Tibial nerve (tissue), 4 donors: ENCODE measurements at regions not wholly inside any gene's neighbourhood (a gene's known extent, or its start where the extent isn't known, plus 50 kb on each side); places are given as distances from the start of the nearest gene placed in this dataset.

Source experiments
- DNase-seq, 2 donors: peaks; one replicate each; pipeline ENCODE4 v3.0.0-alpha.2; 2019; ENCODE audit warnings: low spot score in 2 of 2
- H3K27ac ChIP-seq, 4 donors: fragments of 200-600 bp; sonication (generic) in 3 of 4; one replicate each; pipeline ENCODE4 v1.5.1; 2017 to 2019; ENCODE audit warnings: mild to moderate bottlenecking in 1 of 4
- H3K27me3 ChIP-seq, 2 donors: fragments of 200-600 bp; sonication (generic) in 1 of 2; one replicate each; pipeline versions ENCODE4 v1.5.1 to v1.6.0; 2017 to 2019
- H3K36me3 ChIP-seq, 3 donors: fragments of 200-600 bp; sonication (generic); one replicate each; pipeline ENCODE4 v1.5.1; 2018 to 2019
- H3K4me1 ChIP-seq, 4 donors: fragments of 200-600 bp; sonication (generic) in 3 of 4; one replicate each; pipeline ENCODE4 v1.5.1; 2017 to 2019
- H3K4me3 ChIP-seq, 4 donors: fragments of 200-600 bp; sonication (generic) in 3 of 4; one replicate each; pipeline ENCODE4 v1.5.1; 2017 to 2019; ENCODE audit warnings: mild to moderate bottlenecking in 1 of 4, moderate library complexity in 1 of 4
- H3K9me3 ChIP-seq, 4 donors: fragments of 200-600 bp; sonication (generic) in 3 of 4; one replicate each; pipeline ENCODE4 v1.5.1; 2017 to 2019
- EP300 ChIP-seq, 2 donors: sonication (generic); formaldehyde crosslinking; IDR thresholded peaks; one replicate each; pipeline ENCODE4 v1.6.1; 2017; ENCODE audit warnings: antibody characterized with exemption in 2 of 2, mild to moderate bottlenecking in 1 of 2
- POLR2A ChIP-seq, 2 donors: fragments of 450-650 bp; IDR thresholded peaks; one replicate each; pipeline ENCODE4 v1.6.1; 2017; ENCODE audit warnings: antibody characterized with exemption in 2 of 2, mild to moderate bottlenecking in 2 of 2, moderate library complexity in 2 of 2
- WGBS, 2 donors: methylation state at CpG; one replicate each; pipeline ENCODE4 v1.1.5; 2018; 5-methylcytosine and 5-hydroxymethylcytosine counted together
- TF ChIP-seq, protein P1 (sequence below), 5 experiments: fragments of 200-600 bp in 3 of 5; fragments of 450-650 bp in 2 of 5; sonication (generic) in 3 of 5; IDR thresholded peaks; one replicate each; pipeline ENCODE4 v1.5.1; 2016 to 2019; ENCODE audit warnings: antibody characterized with exemption in 5 of 5, mild to moderate bottlenecking in 3 of 5, moderate library complexity in 2 of 5

DNA sequence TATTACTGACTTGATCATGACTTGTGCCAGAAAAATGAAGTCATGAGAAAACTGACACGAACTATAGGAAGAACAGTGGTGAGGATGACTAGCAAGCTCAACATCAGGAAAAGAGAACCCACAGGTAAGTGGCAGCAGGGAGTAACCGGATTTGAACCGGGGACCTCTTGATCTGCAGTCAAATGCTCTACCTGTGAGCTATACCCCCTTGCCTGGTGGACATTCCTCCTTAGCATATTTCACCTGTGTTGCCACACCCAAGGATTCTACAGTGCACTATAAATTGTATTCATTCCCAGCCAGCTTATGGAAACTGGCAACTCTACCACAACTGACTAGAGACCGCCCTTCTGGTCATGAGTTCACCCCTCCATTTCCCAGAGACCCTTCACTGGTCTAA lies 97.5 kb upstream of the ZNF746 start:
- Histone ChIP-seq H3K27ac (no peak overlapping the region), H3K4me3 (no peak overlapping the region), H3K9me3 (no peaks in the 10 kb centered on the region), H3K36me3 (peaks cover 0 to 86% (median 0%) of the 10 kb centered on the region in 3 donors), H3K4me1 (no peaks in the 10 kb centered on the region), H3K27me3 (no peaks in the 10 kb centered on the region)
- TF ChIP-seq, protein P1, sequence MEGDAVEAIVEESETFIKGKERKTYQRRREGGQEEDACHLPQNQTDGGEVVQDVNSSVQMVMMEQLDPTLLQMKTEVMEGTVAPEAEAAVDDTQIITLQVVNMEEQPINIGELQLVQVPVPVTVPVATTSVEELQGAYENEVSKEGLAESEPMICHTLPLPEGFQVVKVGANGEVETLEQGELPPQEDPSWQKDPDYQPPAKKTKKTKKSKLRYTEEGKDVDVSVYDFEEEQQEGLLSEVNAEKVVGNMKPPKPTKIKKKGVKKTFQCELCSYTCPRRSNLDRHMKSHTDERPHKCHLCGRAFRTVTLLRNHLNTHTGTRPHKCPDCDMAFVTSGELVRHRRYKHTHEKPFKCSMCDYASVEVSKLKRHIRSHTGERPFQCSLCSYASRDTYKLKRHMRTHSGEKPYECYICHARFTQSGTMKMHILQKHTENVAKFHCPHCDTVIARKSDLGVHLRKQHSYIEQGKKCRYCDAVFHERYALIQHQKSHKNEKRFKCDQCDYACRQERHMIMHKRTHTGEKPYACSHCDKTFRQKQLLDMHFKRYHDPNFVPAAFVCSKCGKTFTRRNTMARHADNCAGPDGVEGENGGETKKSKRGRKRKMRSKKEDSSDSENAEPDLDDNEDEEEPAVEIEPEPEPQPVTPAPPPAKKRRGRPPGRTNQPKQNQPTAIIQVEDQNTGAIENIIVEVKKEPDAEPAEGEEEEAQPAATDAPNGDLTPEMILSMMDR (IDR thresholded peaks at IDR 0.05), result no peak
- no peak for TF ChIP-seq POLR2A (IDR thresholded peaks at IDR 0.05)
- TF ChIP-seq EP300 (IDR thresholded peaks at IDR 0.05), result no peak
- DNase-seq, result no peak
- WGBS, 2 donors, result 94 to 99% methylated on average over 4 of the region's 4 CpGs

DNA sequence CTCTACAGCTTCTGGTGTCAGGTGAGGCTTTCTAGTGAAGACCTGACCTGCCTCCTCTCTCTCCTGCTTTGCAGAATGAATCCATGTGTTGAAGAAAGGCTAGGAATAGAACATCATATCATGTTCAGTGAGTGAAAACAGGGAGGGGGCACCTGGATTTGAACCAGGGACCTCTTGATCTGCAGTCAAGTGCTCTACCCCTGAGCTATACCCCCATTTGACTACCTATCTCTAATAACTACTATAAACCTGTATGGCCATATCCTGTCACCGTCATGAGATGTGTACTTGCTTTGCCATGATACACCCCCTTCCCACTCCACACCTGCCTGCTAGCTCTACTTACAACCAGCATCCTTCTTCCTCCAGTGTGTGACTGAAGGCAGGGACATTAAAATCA lies 91.3 kb upstream of the ZNF746 start:
- DNase-seq, result no peak
- Histone ChIP-seq H3K4me3 (no peak overlapping the region), H3K9me3 (peaks cover 0 to 5% (median 0%) of the 10 kb centered on the region in 4 donors), H3K4me1 (no peaks in the 10 kb centered on the region), H3K36me3 (peaks cover 0 to 98% (median 0%) of the 10 kb centered on the region in 3 donors), H3K27me3 (no peaks in the 10 kb centered on the region), H3K27ac (no peak overlapping the region)
- TF ChIP-seq EP300 (IDR thresholded peaks at IDR 0.05) (no peak), POLR2A (IDR thresholded peaks at IDR 0.05) (no peak)
- TF ChIP-seq, protein P1 (IDR thresholded peaks at IDR 0.05), result no peak
- WGBS, 2 donors, result 80 to 90% methylated on average over 1 of the region's 1 CpG

DNA sequence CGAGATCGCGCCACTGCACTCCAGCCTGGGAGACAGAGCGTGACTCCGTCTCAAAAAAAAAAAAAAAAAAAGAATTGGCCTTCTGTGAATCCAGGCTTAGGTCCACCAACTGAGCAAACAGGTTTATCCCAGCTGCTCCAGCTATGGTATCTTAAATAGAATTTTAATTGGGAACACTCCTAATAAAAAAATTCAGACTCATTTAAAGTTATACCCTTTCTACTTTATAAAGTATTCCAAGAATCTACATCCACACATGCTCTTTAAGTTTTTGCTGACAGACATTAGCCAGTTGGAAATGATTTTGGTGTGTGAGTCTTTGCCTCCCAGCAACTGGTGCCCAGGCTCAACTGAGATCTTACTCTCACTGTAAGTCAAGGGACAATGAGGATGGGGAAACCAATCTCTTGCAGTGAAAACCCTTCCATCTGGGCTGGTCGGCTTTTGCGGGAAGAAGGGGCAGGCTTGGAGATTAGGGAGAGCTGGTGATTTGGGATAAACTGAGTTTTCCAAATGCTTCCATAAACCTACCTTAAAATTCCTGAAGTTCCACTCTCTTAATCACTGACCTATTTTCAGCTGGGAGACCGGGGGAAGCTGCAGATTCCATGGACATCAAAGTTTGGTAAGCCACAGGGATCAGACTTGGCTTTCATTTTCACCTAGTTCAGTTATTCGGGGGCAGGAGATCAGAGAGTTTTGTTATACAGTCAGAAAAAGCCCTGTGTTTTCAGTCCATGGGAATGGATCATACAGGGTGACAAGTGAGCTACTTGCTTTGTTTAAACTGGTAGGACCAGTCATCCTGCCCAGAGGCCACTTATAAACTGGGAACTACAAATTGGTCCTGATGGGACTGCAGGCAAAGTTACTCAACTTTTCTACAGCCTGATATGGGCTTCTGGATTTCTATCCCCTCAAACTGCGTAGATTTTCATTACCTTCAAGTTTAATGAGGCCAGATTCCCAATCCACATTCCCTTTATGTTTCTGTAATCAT lies 89.3 kb upstream of the ZNF746 start:
- no peak for DNase-seq
- peaks cover 0 to 98% (median 0%) of the 10 kb centered on the region in 3 donors for H3K36me3 ChIP-seq
- H3K4me3 ChIP-seq, result no peak overlapping the region
- peaks cover 0 to 11% (median 0%) of the 10 kb centered on the region in 4 donors for H3K9me3 ChIP-seq
- TF ChIP-seq EP300 (IDR thresholded peaks at IDR 0.05) (no peak), POLR2A (IDR thresholded peaks at IDR 0.05) (no peak)
- TF ChIP-seq, protein P1 (IDR thresholded peaks at IDR 0.05), result no peak
- H3K27ac ChIP-seq, result no peak overlapping the region
- H3K27me3 ChIP-seq, result no peaks in the 10 kb centered on the region
- H3K4me1 ChIP-seq, result no peaks in the 10 kb centered on the region
- WGBS, 2 donors, result 87 to 92% methylated on average over 10 of the region's 10 CpGs

DNA sequence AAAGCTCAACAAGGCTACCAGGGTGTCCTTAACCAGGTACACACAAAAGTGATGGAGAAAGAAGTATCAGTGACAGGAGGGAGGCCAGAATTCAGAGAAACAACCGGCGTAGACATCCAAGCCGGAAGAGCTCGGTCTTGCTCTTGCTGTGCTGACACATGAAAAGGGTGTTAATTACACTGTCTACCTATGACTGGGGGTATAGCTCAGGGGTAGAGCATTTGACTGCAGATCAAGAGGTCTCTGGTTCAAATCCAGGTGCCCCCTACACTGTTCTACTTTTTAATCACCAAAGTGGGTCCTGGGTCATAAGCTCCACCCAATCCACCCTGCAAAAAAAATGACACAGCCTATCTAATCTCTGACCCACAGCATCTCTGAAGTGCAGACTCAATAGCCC lies 86.9 kb upstream of the ZNF746 start:
- DNase-seq, result no peak
- no peaks in the 10 kb centered on the region for H3K27me3 ChIP-seq
- TF ChIP-seq POLR2A (IDR thresholded peaks at IDR 0.05) (no peak), EP300 (IDR thresholded peaks at IDR 0.05) (no peak)
- TF ChIP-seq, protein P1 (IDR thresholded peaks at IDR 0.05), result no peak
- peaks cover 0 to 100% (median 0%) of the 10 kb centered on the region in 3 donors for H3K36me3 ChIP-seq
- no peak overlapping the region for H3K4me3 ChIP-seq
- no peak overlapping the region for H3K27ac ChIP-seq
- 98 to 99% methylated on average over 4 of the region's 4 CpGs for WGBS, 2 donors
- no peaks in the 10 kb centered on the region for H3K4me1 ChIP-seq
- peaks cover 0 to 30% (median 0%) of the 10 kb centered on the region in 4 donors for H3K9me3 ChIP-seq

DNA sequence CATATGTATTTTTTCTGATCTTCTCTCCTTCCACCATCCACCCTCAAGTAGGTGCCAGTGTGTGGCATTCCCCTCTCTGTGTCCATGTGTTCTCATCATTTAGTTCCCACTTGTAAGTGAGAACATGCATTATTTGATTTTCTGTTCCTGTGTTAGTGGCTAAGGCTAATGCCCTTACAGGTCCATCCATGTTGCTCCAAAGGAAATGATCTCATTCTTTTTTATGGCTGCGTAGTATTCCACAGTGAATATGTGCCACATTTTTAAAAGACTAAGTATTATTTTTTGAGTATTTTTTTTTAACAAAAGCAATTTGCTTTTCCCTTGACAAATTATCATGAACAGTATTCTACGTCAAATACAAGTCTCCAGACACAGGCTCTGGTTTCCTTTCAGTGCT lies 86.4 kb upstream of the ZNF746 start:
- peaks cover 0 to 100% (median 0%) of the 10 kb centered on the region in 3 donors for H3K36me3 ChIP-seq

More for the DNA sequence above, 86.4 kb upstream of the ZNF746 start:
- Histone ChIP-seq H3K27ac (no peak overlapping the region), H3K4me1 (no peaks in the 10 kb centered on the region), H3K4me3 (no peak overlapping the region), H3K27me3 (no peaks in the 10 kb centered on the region), H3K9me3 (peaks cover 0 to 35% (median 0%) of the 10 kb centered on the region in 4 donors)
- no peak for DNase-seq
- WGBS, 2 donors, result 97 to 98% methylated on average over 2 of the region's 2 CpGs
- TF ChIP-seq POLR2A (IDR thresholded peaks at IDR 0.05) (no peak), EP300 (IDR thresholded peaks at IDR 0.05) (no peak)
- TF ChIP-seq, protein P1 (IDR thresholded peaks at IDR 0.05), result no peak
